HEK293T (cell line): ENCODE measurements at regions not wholly inside any gene's neighbourhood (a gene's known extent, or its start where the extent isn't known, plus 50 kb on each side); places are given as distances from the start of the nearest gene placed in this dataset.

Source experiments
- CTCF ChIA-PET: fragments of 350-600 bp; formaldehyde crosslinking; extraction: SDS; loops from one replicate; lab custom pipeline; 2021; ENCODE audit warnings: antibody characterized with exemption, inconsistent platforms; lab: Yijun Ruan, JAX
- POLR2A ChIA-PET: fragments of 350-600 bp; formaldehyde crosslinking; extraction: SDS; loops from one replicate; lab custom pipeline; 2020; ENCODE audit warnings: antibody characterized with exemption, inconsistent platforms; lab: Yijun Ruan, JAX
- DNase-seq: peaks from one replicate; pipeline ENCODE4 v3.0.0; 2012; ENCODE audit warnings: mixed read lengths; ENCODE audit errors: extremely low spot score
- ARNT ChIP-seq: fragments of 450-650 bp; IDR thresholded peaks from 2 replicates; pipeline ENCODE4 v1.6.1; 2017; ENCODE audit warnings: mild to moderate bottlenecking
- BHLHE40 ChIP-seq: fragments of 450-650 bp; IDR thresholded peaks from 2 replicates; pipeline ENCODE4 v1.6.1; 2016; ENCODE audit warnings: mild to moderate bottlenecking, moderate library complexity, borderline replicate concordance
- CTBP1 ChIP-seq: fragments of 450-650 bp; IDR thresholded peaks from 2 replicates; pipeline ENCODE4 v1.6.1; 2016; ENCODE audit warnings: borderline replicate concordance
- ELF4 ChIP-seq: fragments of 450-650 bp; IDR thresholded peaks from 2 replicates; pipeline ENCODE4 v1.6.1; 2017; ENCODE audit warnings: antibody characterized with exemption
- FOXA1 ChIP-seq: fragments of 450-650 bp; IDR thresholded peaks from 2 replicates; pipeline ENCODE4 v1.6.1; 2016; ENCODE audit warnings: mild to moderate bottlenecking
- FOXK2 ChIP-seq: fragments of 450-650 bp; IDR thresholded peaks from 2 replicates; pipeline ENCODE4 v1.6.1; 2016; ENCODE audit warnings: mild to moderate bottlenecking
- FOXM1 ChIP-seq: fragments of 450-650 bp; IDR thresholded peaks from 2 replicates; pipeline ENCODE4 v1.6.1; 2017; ENCODE audit warnings: mild to moderate bottlenecking, borderline replicate concordance
- HDGF ChIP-seq: fragments of 450-650 bp; IDR thresholded peaks from 2 replicates; pipeline ENCODE4 v1.6.1; 2017; ENCODE audit warnings: antibody characterized with exemption, borderline replicate concordance
- L3MBTL2 ChIP-seq: fragments of 450-650 bp; conservative IDR thresholded peaks from 2 replicates; pipeline ENCODE4 v1.6.1; 2016; ENCODE audit warnings: mild to moderate bottlenecking
- LEF1 ChIP-seq: fragments of 450-650 bp; IDR thresholded peaks from 2 replicates; pipeline ENCODE4 v1.6.1; 2017; ENCODE audit warnings: mild to moderate bottlenecking, borderline replicate concordance
- NFRKB ChIP-seq: fragments of 450-650 bp; IDR thresholded peaks from 2 replicates; pipeline ENCODE4 v1.6.1; 2016; ENCODE audit warnings: mild to moderate bottlenecking, moderate library complexity
- PKNOX1 ChIP-seq: fragments of 450-650 bp; IDR thresholded peaks from 2 replicates; pipeline ENCODE4 v1.6.1; 2016
- SP1 ChIP-seq: fragments of 450-650 bp; IDR thresholded peaks from 2 replicates; pipeline ENCODE4 v1.6.1; 2017
- SUZ12 ChIP-seq: fragments of 450-650 bp; IDR thresholded peaks from 2 replicates; pipeline ENCODE4 v1.6.1; 2016; ENCODE audit warnings: mild to moderate bottlenecking
- TARDBP ChIP-seq: fragments of 450-650 bp; IDR thresholded peaks from 2 replicates; pipeline ENCODE4 v1.6.1; 2016
- ZNF384 ChIP-seq: fragments of 450-650 bp; IDR thresholded peaks from 2 replicates; pipeline ENCODE4 v1.6.1; 2016

GRCh38 chr12:127943481-127944210, 323.3 kb upstream of the TMEM132C start:
- CTCF ChIA-PET, result no interaction called here
- TF ChIP-seq FOXK2, result no peak
- no peak for TF ChIP-seq L3MBTL2
- no peak for TF ChIP-seq NFRKB
- TF ChIP-seq FOXA1, result no peak
- DNase-seq, result no peak
- POLR2A ChIA-PET, result no interaction called here

- ChIA-PET CTCF (no interaction called here), POLR2A (no interaction called here)
- TF ChIP-seq HDGF, result no peak
- TF ChIP-seq L3MBTL2, result no peak
- no peak for TF ChIP-seq ELF4
- TF ChIP-seq PKNOX1, result no peak
- no peak for TF ChIP-seq LEF1
- no peak for TF ChIP-seq FOXK2
- no peak for TF ChIP-seq ZNF384
- TF ChIP-seq FOXA1, result no peak
- TF ChIP-seq BHLHE40, result no peak
- no peak for TF ChIP-seq TARDBP
- no peak for TF ChIP-seq ARNT
- TF ChIP-seq CTBP1, result no peak
- no peak for TF ChIP-seq SP1
- TF ChIP-seq SUZ12, result no peak
- DNase-seq, result no peak
Measured at GRCh38 chr12:127944211-127944899, 322.6 kb upstream of the TMEM132C start.

- TF ChIP-seq NFRKB (no peak), HDGF (no peak), TARDBP (no peak), SUZ12 (no peak), SP1 (no peak), CTBP1 (no peak), FOXK2 (no peak), ZNF384 (no peak), ELF4 (no peak), BHLHE40 (no peak), LEF1 (no peak), ARNT (no peak), FOXA1 (no peak), L3MBTL2 (no peak), PKNOX1 (no peak), FOXM1 (no peak)
- CTCF ChIA-PET, result no interaction called here
- POLR2A ChIA-PET, result no interaction called here
- DNase-seq, result no peak
Measured at GRCh38 chr12:127957001-127957660, 309.8 kb upstream of the TMEM132C start.

- ChIA-PET POLR2A (no interaction called here), CTCF (interaction anchor here (0.6 kb wide), 1 partner anchor 391 kb away, joined by 3 read pairs; no protein-coding TSS in a partner anchor)
- DNase-seq, result no peak
- TF ChIP-seq HDGF, result no peak
- TF ChIP-seq SP1, result no peak
- TF ChIP-seq FOXA1, result no peak
- TF ChIP-seq BHLHE40, result no peak
- TF ChIP-seq ARNT, result no peak
- no peak for TF ChIP-seq PKNOX1
- no peak for TF ChIP-seq SUZ12
- TF ChIP-seq FOXM1, result no peak
Measured at GRCh38 chr12:127962303-127962702, 304.7 kb upstream of the TMEM132C start.

- TF ChIP-seq ZNF384, result no peak
- no peak for TF ChIP-seq L3MBTL2
- TF ChIP-seq FOXK2, result no peak
- TF ChIP-seq FOXA1, result no peak
- no peak for TF ChIP-seq BHLHE40
- no peak for TF ChIP-seq PKNOX1
- no peak for TF ChIP-seq TARDBP
- TF ChIP-seq HDGF, result no peak
- no peak for TF ChIP-seq LEF1
- TF ChIP-seq ELF4, result no peak
- no peak for TF ChIP-seq SP1
- no peak for TF ChIP-seq ARNT
- TF ChIP-seq CTBP1, result no peak
- no peak for TF ChIP-seq FOXM1
- no peak for DNase-seq
- ChIA-PET CTCF (no interaction called here), POLR2A (no interaction called here)
Measured at GRCh38 chr12:127963933-127964332, 303.0 kb upstream of the TMEM132C start.

- ChIA-PET CTCF (no interaction called here), POLR2A (no interaction called here)
- peak; percentile 37; the same call in 1 of the 2 replicates for TF ChIP-seq L3MBTL2
- TF ChIP-seq TARDBP, result no peak
- DNase-seq, result no peak
Measured at GRCh38 chr12:127964717-127965116, 302.3 kb upstream of the TMEM132C start.
